ENCODE measurements at regions not wholly inside any gene's neighbourhood (a gene's known extent, or its start where the extent isn't known, plus 50 kb on each side); places are given as distances from the start of the nearest gene placed in this dataset.
"Not testable (repeated sequence)": the region's sequence is repeated elsewhere in the genome, so short reads cannot be mapped to it uniquely, and the experiment has no call there.

DNA sequence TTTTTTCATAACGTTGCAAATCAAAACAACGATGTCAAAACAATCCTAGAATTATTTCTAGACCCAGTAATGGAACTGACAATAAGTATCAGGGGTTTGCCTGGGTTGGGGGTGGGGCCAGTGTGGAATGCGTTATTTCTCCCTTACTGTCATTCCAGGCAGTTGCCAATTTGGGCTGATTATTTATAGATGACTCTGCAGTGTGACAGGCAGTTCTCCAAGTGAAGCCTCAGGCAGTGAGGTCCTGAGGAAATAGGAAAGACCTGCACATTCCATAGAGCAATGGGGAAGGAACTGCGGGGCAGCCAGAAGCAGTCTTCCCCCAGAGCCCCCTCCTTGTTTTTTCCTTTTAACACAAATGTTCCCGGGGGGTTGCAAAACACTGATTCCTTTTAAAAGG is 179.0 kb downstream of the YTHDC2 start:
- no peaks in the 10 kb centered on the region for H3K9me3 Mint-ChIP-seq
- H3K27me3 Mint-ChIP-seq = peaks cover 14 to 24% of the 10 kb centered on the region in 2 donors
- ATAC-seq (no peak), DNase-seq (ENCODE audit: low spot score) (no peak)
- no peaks in the 10 kb centered on the region for H3K36me3 Mint-ChIP-seq
- H3K4me3 Mint-ChIP-seq = no peak overlapping the region
- no peak overlapping the region for H3K27ac Mint-ChIP-seq
- no peaks in the 10 kb centered on the region for H3K4me1 Mint-ChIP-seq (ENCODE audit: low read depth in 2 of 2)

DNA sequence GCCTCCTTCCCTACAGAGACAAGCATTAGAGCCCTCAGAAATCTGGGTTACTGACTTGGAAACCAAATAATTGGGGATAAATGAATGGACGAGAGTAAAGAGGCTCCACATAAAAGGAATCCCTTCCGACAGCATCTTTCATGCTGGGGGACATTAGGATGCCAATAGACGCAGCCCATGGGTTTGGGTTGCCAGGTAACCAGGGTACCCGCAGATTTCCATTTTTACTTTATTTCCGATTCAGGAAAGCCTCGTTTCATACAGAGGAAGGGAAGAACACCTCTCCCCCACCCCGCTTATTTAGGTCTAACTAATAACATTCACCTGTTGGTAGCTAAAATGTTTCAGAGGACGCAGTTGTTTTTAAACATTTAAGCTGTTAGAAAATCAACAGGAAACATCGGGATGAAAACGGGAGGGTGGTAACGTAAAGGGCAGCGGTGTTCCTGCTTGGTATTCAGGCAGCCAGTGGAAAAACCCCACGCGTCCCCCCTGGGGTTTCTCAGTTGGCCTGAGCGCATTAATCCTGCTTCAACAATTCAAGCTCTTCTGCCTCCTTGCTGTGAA is 179.5 kb downstream of the YTHDC2 start:
- ATAC-seq (no peak), DNase-seq (ENCODE audit: low spot score) (no peak)
- Mint-ChIP-seq H3K9me3 (no peaks in the 10 kb centered on the region), H3K27ac (no peak overlapping the region), H3K27me3 (peaks cover 14 to 29% of the 10 kb centered on the region in 2 donors), H3K4me3 (no peak overlapping the region), H3K4me1 (ENCODE audit: low read depth in 2 of 2) (no peaks in the 10 kb centered on the region), H3K36me3 (no peaks in the 10 kb centered on the region)

DNA sequence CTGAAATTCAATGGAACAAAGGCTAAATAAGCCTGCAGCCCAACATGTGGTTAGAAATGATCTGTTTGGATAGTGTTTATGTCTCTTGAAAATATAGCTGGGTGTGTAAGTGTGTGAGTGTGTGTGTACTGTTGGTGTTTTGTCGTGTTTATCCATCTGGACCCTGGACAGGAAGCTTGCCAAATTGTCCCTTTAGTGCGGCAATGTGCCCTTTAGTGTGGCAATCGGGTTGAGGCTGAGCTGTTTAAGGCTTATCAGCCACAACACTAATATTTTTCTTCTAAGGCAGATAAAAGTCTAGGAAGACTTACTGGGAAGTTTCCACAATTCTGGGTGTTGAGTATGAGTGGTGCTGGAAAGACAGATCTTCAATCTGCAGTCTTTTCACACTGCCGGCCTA is 180.2 kb downstream of the YTHDC2 start:
- DNase-seq (ENCODE audit: low spot score) (no peak), ATAC-seq (no peak)
- Mint-ChIP-seq H3K27ac (no peak overlapping the region), H3K4me1 (ENCODE audit: low read depth in 2 of 2) (no peaks in the 10 kb centered on the region), H3K27me3 (peaks cover 14 to 30% of the 10 kb centered on the region in 2 donors), H3K36me3 (no peaks in the 10 kb centered on the region), H3K4me3 (no peak overlapping the region), H3K9me3 (no peaks in the 10 kb centered on the region)

DNA sequence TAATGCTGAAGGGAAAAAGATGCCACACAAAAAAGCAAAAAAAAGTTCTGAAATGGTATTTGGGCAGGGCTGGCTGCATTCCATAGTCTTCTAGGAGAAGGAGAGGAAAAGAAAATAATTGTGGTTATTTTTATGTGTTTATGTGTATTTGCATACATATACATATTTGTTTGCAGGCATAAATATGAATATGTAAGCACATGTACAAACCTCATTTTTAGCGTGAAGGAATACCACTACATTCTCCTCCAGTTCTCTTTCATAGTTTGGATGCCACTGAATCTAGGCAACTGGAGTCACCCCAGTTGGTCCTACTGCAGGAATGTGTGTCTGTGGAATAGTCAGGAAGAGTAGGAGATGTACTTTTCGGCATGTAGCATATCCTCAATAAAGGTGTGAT is 181.1 kb downstream of the YTHDC2 start:
- H3K27ac Mint-ChIP-seq = no peak overlapping the region
- peaks cover 10 to 30% of the 10 kb centered on the region in 2 donors for H3K27me3 Mint-ChIP-seq
- H3K4me3 Mint-ChIP-seq = no peak overlapping the region
- ATAC-seq (no peak), DNase-seq (ENCODE audit: low spot score) (no peak)
- no peaks in the 10 kb centered on the region for H3K9me3 Mint-ChIP-seq
- no peaks in the 10 kb centered on the region for H3K4me1 Mint-ChIP-seq (ENCODE audit: low read depth in 2 of 2)
- no peaks in the 10 kb centered on the region for H3K36me3 Mint-ChIP-seq

DNA sequence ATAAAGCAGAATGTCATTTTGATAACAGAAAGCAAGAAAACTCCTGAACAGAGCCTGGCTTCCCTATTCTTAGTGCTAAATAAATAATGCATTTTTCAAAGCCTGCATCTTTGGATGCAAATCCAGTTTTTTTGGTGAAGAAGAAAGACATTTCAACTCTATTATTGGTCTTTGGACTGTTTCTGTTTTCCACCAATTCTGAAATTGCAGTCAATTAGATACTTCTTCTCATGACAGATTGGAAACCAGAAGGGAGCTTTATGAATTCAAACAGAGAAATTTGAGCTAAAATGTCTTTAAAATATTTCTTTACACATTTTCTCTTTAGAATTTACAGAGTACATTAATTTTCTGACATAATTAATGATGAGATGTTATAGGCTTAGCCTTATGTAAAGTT is 189.8 kb downstream of the YTHDC2 start:
- H3K27me3 Mint-ChIP-seq = no peaks in the 10 kb centered on the region
- DNase-seq (ENCODE audit: low spot score) (no peak), ATAC-seq (no peak)
- H3K9me3 Mint-ChIP-seq = peaks cover 15% of the 10 kb centered on the region
- H3K27ac Mint-ChIP-seq = no peak overlapping the region
- H3K36me3 Mint-ChIP-seq = peaks cover 8% of the 10 kb centered on the region
- H3K4me3 Mint-ChIP-seq = no peak overlapping the region
- H3K4me1 Mint-ChIP-seq (ENCODE audit: low read depth in 2 of 2) = no peaks in the 10 kb centered on the region

- H3K4me3 Mint-ChIP-seq = no peak overlapping the region
- H3K4me1 Mint-ChIP-seq (ENCODE audit: low read depth in 2 of 2) = no peaks in the 10 kb centered on the region
- DNase-seq (ENCODE audit: low spot score) (no peak), ATAC-seq (no peak)
- H3K27me3 Mint-ChIP-seq = no peaks in the 10 kb centered on the region
- no peak overlapping the region for H3K27ac Mint-ChIP-seq
- peaks cover 8% of the 10 kb centered on the region for H3K36me3 Mint-ChIP-seq
- H3K9me3 Mint-ChIP-seq = peaks cover 15% of the 10 kb centered on the region
Measured at GRCh38 chr5:113705657-113706056, 192.2 kb downstream of the YTHDC2 start.

GRCh38 chr5:113713051-113713450 is 199.6 kb downstream of the YTHDC2 start:
- H3K27ac Mint-ChIP-seq = no peak overlapping the region
- no peak for ATAC-seq

DNA sequence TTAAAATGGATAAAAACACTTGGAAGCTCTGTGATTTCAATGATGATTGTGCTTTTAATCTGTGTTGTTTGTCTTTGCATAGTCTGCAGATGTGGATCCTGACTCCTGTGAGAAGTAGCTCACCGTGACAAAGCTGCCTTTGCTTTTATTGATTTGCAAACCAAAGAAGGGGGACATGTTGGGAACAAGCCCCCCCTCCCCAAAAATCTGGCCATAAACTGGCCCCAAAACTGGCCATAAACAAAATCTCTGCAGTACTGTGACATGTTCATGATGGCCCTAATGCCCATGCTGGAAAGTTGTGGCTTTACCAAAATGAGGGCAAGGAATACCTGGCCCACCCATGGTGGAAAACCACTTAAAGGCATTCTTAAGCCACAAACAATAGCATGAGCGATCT is 202.4 kb downstream of the YTHDC2 start:
- not testable (repeated sequence) for H3K36me3 Mint-ChIP-seq; H3K27ac Mint-ChIP-seq; H3K4me1 Mint-ChIP-seq (ENCODE audit: low read depth in 2 of 2)

More at GRCh38 chr5:113713051-113713450, 199.6 kb downstream of the YTHDC2 start:
- DNase-seq (ENCODE audit: low spot score) = no peak
- no peaks in the 10 kb centered on the region for H3K27me3 Mint-ChIP-seq
- H3K9me3 Mint-ChIP-seq = peaks cover 9% of the 10 kb centered on the region
- H3K4me1 Mint-ChIP-seq (ENCODE audit: low read depth in 2 of 2) = no peaks in the 10 kb centered on the region
- H3K36me3 Mint-ChIP-seq = peaks cover 4% of the 10 kb centered on the region
- H3K4me3 Mint-ChIP-seq = no peak overlapping the region

DNA sequence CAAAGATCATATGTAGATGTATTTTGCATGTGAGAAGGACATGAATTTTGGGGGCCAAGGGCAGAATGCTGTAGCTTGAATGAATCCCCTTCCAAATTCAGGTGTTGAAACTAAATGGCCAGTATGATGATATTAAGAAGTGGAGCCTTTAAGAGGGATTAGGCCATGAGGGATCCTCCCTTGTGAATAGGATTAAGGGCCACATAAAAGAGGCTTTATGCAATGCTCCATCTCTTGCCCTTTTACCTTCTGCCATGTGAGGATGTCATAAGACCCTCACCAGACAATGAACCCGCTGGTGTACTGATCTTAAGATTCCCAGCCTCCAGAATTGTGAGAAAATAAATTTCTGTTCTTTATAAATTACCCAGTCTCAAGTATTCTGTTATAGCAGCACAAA is 206.1 kb downstream of the YTHDC2 start:
- DNase-seq (ENCODE audit: low spot score) = no peak
- ATAC-seq = no peak
- Mint-ChIP-seq H3K27ac (no peak overlapping the region), H3K27me3 (no peaks in the 10 kb centered on the region), H3K36me3 (peaks cover 3% of the 10 kb centered on the region), H3K4me1 (ENCODE audit: low read depth in 2 of 2) (no peaks in the 10 kb centered on the region), H3K9me3 (peaks cover 13% of the 10 kb centered on the region), H3K4me3 (no peak overlapping the region)

More for the DNA sequence above, 202.4 kb downstream of the YTHDC2 start:
- DNase-seq (ENCODE audit: low spot score); H3K27me3 Mint-ChIP-seq; ATAC-seq; H3K4me3 Mint-ChIP-seq: not testable (repeated sequence)
- H3K9me3 Mint-ChIP-seq = peaks cover 16% of the 10 kb centered on the region

DNA sequence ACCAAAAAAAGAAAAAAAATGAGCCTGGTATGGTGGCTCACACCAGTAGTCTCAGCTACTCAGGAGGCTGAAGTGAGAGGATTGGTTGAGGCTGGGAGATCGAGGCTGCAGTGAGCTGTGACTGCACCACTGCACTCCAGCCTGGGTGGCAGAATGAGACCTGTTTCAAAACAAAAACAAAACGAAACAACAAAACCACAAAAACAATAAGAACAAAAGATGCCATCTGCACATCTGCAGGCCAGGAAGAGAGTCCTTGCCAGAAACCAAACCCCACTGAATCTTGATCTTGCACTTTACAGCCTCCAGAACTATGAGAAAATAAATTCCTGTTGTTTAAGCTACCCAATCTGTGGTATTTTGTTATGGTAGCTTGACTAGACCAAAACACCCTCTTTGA is 207.7 kb downstream of the YTHDC2 start:
- H3K9me3 Mint-ChIP-seq = peaks cover 10% of the 10 kb centered on the region
- H3K27me3 Mint-ChIP-seq = no peaks in the 10 kb centered on the region
- H3K27ac Mint-ChIP-seq = no peak overlapping the region
- DNase-seq (ENCODE audit: low spot score) (no peak), ATAC-seq (no peak)
- H3K4me1 Mint-ChIP-seq (ENCODE audit: low read depth in 2 of 2) = no peaks in the 10 kb centered on the region
- no peaks in the 10 kb centered on the region for H3K36me3 Mint-ChIP-seq
- H3K4me3 Mint-ChIP-seq = no peak overlapping the region

GRCh38 chr5:113723021-113723420 is 209.5 kb downstream of the YTHDC2 start:
- Mint-ChIP-seq H3K27ac (no peak overlapping the region), H3K4me3 (no peak overlapping the region), H3K36me3 (no peaks in the 10 kb centered on the region), H3K4me1 (ENCODE audit: low read depth in 2 of 2) (no peaks in the 10 kb centered on the region), H3K27me3 (no peaks in the 10 kb centered on the region), H3K9me3 (peaks cover 14% of the 10 kb centered on the region)
- ATAC-seq (no peak), DNase-seq (ENCODE audit: low spot score) (no peak)

- Mint-ChIP-seq H3K9me3 (no peaks in the 10 kb centered on the region), H3K27ac (no peak overlapping the region), H3K4me3 (no peak overlapping the region), H3K36me3 (no peaks in the 10 kb centered on the region), H3K4me1 (ENCODE audit: low read depth in 2 of 2) (no peaks in the 10 kb centered on the region), H3K27me3 (no peaks in the 10 kb centered on the region)
- DNase-seq (ENCODE audit: low spot score) = no peak
- ATAC-seq = no peak
Measured at GRCh38 chr5:113735751-113736150, 222.3 kb downstream of the YTHDC2 start.

DNA sequence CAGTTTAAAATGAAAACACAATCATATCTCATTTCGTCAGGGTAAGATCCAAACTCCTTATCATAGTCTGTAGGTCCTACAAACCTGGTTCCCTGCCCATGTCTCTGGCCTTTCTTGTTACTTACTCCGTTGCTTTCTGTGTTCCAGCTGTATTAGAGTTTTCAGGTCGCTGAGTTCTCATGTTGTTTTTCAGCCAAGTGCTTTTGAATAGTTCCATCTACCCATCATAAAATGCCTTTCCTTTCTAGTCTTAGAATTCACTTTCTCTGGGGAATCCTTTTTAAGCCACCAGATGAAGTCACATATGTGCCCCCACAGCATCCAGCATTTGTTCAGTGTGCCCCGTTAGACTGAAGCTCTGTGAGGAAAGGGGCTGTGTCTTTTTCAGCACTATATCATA is 228.7 kb downstream of the YTHDC2 start:
- Mint-ChIP-seq H3K4me1 (ENCODE audit: low read depth in 2 of 2) (no peaks in the 10 kb centered on the region), H3K36me3 (no peaks in the 10 kb centered on the region), H3K27me3 (no peaks in the 10 kb centered on the region), H3K27ac (no peak overlapping the region), H3K9me3 (peaks cover 3% of the 10 kb centered on the region), H3K4me3 (no peak overlapping the region)
- ATAC-seq = no peak
- DNase-seq (ENCODE audit: low spot score) = no peak

GRCh38 chr5:113742639-113743038 is 229.1 kb downstream of the YTHDC2 start:
- H3K27me3 Mint-ChIP-seq = no peaks in the 10 kb centered on the region
- H3K27ac Mint-ChIP-seq = no peak overlapping the region
- peaks cover 4% of the 10 kb centered on the region for H3K9me3 Mint-ChIP-seq
- ATAC-seq = no peak
- H3K4me1 Mint-ChIP-seq (ENCODE audit: low read depth in 2 of 2) = no peaks in the 10 kb centered on the region
- DNase-seq (ENCODE audit: low spot score) = no peak
- no peak overlapping the region for H3K4me3 Mint-ChIP-seq
- H3K36me3 Mint-ChIP-seq = no peaks in the 10 kb centered on the region

GRCh38 chr5:113748403-113748802 is 234.9 kb downstream of the YTHDC2 start:
- Mint-ChIP-seq H3K27me3 (no peaks in the 10 kb centered on the region), H3K36me3 (no peaks in the 10 kb centered on the region), H3K4me1 (ENCODE audit: low read depth in 2 of 2) (no peaks in the 10 kb centered on the region), H3K9me3 (peaks cover 4% of the 10 kb centered on the region), H3K27ac (no peak overlapping the region), H3K4me3 (no peak overlapping the region)
- ATAC-seq (no peak), DNase-seq (ENCODE audit: low spot score) (no peak)

All from natural killer cell treated with Interleukin-12 subunit alpha and Interleukin-12 subunit beta and Interleukin-15 and Interleukin-18, amount 100 ng/mL, for 72 hours (primary cell).